SK-N-SH (cell line): ENCODE measurements at regions not wholly inside any gene's neighbourhood (a gene's known extent, or its start where the extent isn't known, plus 50 kb on each side); places are given as distances from the start of the nearest gene placed in this dataset.

Source experiments
- CTCF ChIA-PET: fragments of 300-600, 350-600 bp; formaldehyde crosslinking; extraction: SDS; loops from one replicate; lab custom pipeline; 2021; lab: Yijun Ruan, JAX
- POLR2A ChIA-PET: fragments of 350-600 bp; sonication (Branson Sonifier 250); formaldehyde crosslinking; extraction: SDS; loops from one replicate; lab custom pipeline; 2020; ENCODE audit warnings: antibody characterized with exemption, inconsistent platforms; lab: Yijun Ruan, JAX
- DNase-seq: peaks from one replicate; pipeline ENCODE4 v3.0.0; 2012
- H2AFZ ChIP-seq: fragments of 200-600 bp; sonication (generic); 2 replicates; pipeline ENCODE4 v1.8.1; 2016; ENCODE audit warnings: antibody characterized with exemption, mild to moderate bottlenecking, low read depth
- H3F3A ChIP-seq: fragments of 200-600 bp; sonication (generic); replicated peaks from 2 replicates; pipeline ENCODE3; 2016; ENCODE audit warnings: antibody characterized with exemption, mild to moderate bottlenecking; ENCODE audit not compliant: insufficient read depth
- H3K27ac ChIP-seq, 2 experiments: fragments of 200-500 bp in 1 of 2; fragments of 200-600 bp in 1 of 2; sonication (Bioruptor generic) in 1 of 2; sonication (generic), shearing (Covaris generic) in 1 of 2; 2 replicates each; pipeline versions ENCODE4 v1.5.1 to v1.6.1; 2014 to 2016; ENCODE audit warnings: low read depth in 2 of 2, inconsistent platforms in 1 of 2, low read length in 1 of 2, mild to moderate bottlenecking in 1 of 2, mixed read lengths in 1 of 2
- H3K27me3 ChIP-seq: fragments of 200-600 bp; sonication (generic), shearing (Covaris generic); 2 replicates; pipeline ENCODE4 v1.6.1; 2016; ENCODE audit warnings: mixed run types; ENCODE audit not compliant: insufficient read depth
- H3K36me3 ChIP-seq, 2 experiments: fragments of 200-500 bp in 1 of 2; fragments of 200-600 bp in 1 of 2; sonication (Bioruptor generic) in 1 of 2; sonication (generic) in 1 of 2; replicated peaks in 1 of 2; 2 replicates each; pipeline versions ENCODE3 to v1.5.1; 2014 to 2016; ENCODE audit warnings: low read length in 1 of 2, mild to moderate bottlenecking in 1 of 2; ENCODE audit not compliant: insufficient read depth in 2 of 2, control insufficient read depth in 1 of 2
- H3K4me1 ChIP-seq, 2 experiments: fragments of 200-500 bp in 1 of 2; fragments of 200-600 bp in 1 of 2; sonication (Bioruptor generic) in 1 of 2; sonication (generic), shearing (Covaris generic) in 1 of 2; 2 replicates each; pipeline versions ENCODE4 v1.5.1 to v1.6.1; 2014 to 2016; ENCODE audit warnings: low read depth in 1 of 2, low read length in 1 of 2, mixed run types in 1 of 2; ENCODE audit not compliant: insufficient read depth in 2 of 2, control insufficient read depth in 1 of 2
- H3K4me2 ChIP-seq: fragments of 200-600 bp; sonication (generic), shearing (Covaris generic); 2 replicates; pipeline ENCODE4 v1.6.1; 2017; ENCODE audit warnings: mixed run types
- H3K4me3 ChIP-seq, 2 experiments: fragments of 200-500 bp in 1 of 2; fragments of 200-600 bp in 1 of 2; sonication (Bioruptor generic) in 1 of 2; sonication (generic), shearing (Covaris generic) in 1 of 2; 2 replicates each; pipeline versions ENCODE4 v1.5.1 to v1.8.1; 2014 to 2016; ENCODE audit warnings: low read depth in 2 of 2, inconsistent platforms in 1 of 2, low read length in 1 of 2, mild to moderate bottlenecking in 1 of 2, mixed read lengths in 1 of 2, moderate library complexity in 1 of 2
- H3K79me2 ChIP-seq: fragments of 200-600 bp; sonication (generic); 2 replicates; pipeline ENCODE4 v1.8.1; 2017; ENCODE audit warnings: mild to moderate bottlenecking; ENCODE audit not compliant: insufficient read depth
- H3K9ac ChIP-seq: fragments of 200-600 bp; sonication (generic); 2 replicates; pipeline ENCODE4 v1.6.1; 2017; ENCODE audit warnings: mixed run types
- H3K9me2 ChIP-seq: fragments of 200-600 bp; sonication (generic); 2 replicates; pipeline ENCODE4 v1.6.1; 2017; ENCODE audit warnings: mixed run types
- H3K9me3 ChIP-seq: fragments of 200-600 bp; sonication (generic); 2 replicates; pipeline ENCODE4 v1.6.1; 2017; ENCODE audit warnings: mixed run types, mild to moderate bottlenecking, moderate library complexity
- H4K20me1 ChIP-seq: fragments of 200-600 bp; sonication (generic); 2 replicates; pipeline ENCODE4 v1.6.1; 2017; ENCODE audit warnings: mild to moderate bottlenecking, mixed run types; ENCODE audit not compliant: insufficient read depth
- GATA2 ChIP-seq: sonication (generic); formaldehyde crosslinking; IDR thresholded peaks from 2 replicates; pipeline ENCODE4 v1.5.0; 2020; ENCODE audit warnings: mild to moderate bottlenecking, missing genetic modification reagents
- SIN3A ChIP-seq: IDR thresholded peaks from 2 replicates; pipeline ENCODE4 v1.6.1; 2012; ENCODE audit warnings: low read depth, mild to moderate bottlenecking, low read length, moderate library complexity, borderline replicate concordance
- SMC3 ChIP-seq: IDR thresholded peaks from 2 replicates; pipeline ENCODE4 v1.6.1; 2012; ENCODE audit warnings: low read depth, low read length, improper control_type of control experiment
- YY1 ChIP-seq: IDR thresholded peaks from 2 replicates; pipeline ENCODE4 v1.4.0; 2012; ENCODE audit warnings: low read depth, mild to moderate bottlenecking
- WGBS: methylation state at CpG from one replicate; pipeline ENCODE4 v1.1.6; 2017; ENCODE audit warnings: low lambda C conversion rate; 5-methylcytosine and 5-hydroxymethylcytosine counted together
- TF ChIP-seq, protein P1 (sequence below): fragments of 200-600 bp; sonication (generic); IDR thresholded peaks from 2 replicates; pipeline ENCODE4 v1.6.1; 2017; ENCODE audit warnings: antibody characterized with exemption, mild to moderate bottlenecking, moderate library complexity
- TF ChIP-seq, protein P2 (sequence below): IDR thresholded peaks from 2 replicates; pipeline ENCODE4 v1.4.0; 2012; ENCODE audit warnings: low read depth, borderline replicate concordance

DNA sequence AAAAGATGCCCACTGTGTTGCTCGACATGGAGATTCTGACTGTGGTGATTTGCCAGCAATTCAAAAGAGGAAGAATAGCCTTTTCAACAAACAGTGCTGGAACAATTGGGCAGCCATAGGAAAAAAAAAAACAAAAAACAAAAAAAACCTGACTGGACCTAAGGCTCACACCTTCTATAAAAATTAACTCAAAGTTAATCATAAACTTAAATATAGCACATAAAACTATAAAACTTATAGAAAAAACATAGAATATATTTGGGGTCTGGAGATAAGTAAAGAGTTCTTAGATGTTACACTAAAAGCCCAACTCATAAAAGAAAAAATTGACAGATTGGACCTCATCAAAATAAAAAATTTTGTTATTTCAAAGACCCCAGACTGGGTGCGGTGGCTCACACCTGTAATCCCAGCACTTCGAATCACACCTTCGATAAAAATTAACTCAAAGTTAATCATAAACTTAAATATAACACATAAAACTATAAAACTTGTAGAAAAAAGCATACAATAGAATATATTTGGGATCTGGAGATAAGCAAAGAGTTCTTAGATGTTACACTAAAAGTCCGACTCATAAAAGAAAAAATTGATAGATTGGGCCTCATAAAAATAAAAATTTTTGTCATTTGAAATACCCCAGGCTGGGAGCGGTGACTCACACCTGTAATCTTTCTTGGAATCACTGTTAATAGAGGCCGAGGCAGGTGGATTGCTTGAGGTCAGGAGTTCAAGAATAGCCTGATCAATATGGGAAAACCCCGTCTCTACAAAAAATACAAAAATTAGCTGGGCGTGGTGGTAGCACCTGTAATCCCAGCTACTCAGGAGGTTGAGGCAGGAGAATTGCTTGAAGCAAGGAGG, 115.6 kb upstream of the FAM83B start (continued):
- TF ChIP-seq GATA2 (CRISPR knock-in tag): no peak
- TF ChIP-seq, protein P1, sequence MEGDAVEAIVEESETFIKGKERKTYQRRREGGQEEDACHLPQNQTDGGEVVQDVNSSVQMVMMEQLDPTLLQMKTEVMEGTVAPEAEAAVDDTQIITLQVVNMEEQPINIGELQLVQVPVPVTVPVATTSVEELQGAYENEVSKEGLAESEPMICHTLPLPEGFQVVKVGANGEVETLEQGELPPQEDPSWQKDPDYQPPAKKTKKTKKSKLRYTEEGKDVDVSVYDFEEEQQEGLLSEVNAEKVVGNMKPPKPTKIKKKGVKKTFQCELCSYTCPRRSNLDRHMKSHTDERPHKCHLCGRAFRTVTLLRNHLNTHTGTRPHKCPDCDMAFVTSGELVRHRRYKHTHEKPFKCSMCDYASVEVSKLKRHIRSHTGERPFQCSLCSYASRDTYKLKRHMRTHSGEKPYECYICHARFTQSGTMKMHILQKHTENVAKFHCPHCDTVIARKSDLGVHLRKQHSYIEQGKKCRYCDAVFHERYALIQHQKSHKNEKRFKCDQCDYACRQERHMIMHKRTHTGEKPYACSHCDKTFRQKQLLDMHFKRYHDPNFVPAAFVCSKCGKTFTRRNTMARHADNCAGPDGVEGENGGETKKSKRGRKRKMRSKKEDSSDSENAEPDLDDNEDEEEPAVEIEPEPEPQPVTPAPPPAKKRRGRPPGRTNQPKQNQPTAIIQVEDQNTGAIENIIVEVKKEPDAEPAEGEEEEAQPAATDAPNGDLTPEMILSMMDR: no peak
- no peak for TF ChIP-seq SIN3A
- TF ChIP-seq, protein P2, sequence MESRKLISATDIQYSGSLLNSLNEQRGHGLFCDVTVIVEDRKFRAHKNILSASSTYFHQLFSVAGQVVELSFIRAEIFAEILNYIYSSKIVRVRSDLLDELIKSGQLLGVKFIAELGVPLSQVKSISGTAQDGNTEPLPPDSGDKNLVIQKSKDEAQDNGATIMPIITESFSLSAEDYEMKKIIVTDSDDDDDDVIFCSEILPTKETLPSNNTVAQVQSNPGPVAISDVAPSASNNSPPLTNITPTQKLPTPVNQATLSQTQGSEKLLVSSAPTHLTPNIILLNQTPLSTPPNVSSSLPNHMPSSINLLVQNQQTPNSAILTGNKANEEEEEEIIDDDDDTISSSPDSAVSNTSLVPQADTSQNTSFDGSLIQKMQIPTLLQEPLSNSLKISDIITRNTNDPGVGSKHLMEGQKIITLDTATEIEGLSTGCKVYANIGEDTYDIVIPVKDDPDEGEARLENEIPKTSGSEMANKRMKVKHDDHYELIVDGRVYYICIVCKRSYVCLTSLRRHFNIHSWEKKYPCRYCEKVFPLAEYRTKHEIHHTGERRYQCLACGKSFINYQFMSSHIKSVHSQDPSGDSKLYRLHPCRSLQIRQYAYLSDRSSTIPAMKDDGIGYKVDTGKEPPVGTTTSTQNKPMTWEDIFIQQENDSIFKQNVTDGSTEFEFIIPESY: no peak

DNA sequence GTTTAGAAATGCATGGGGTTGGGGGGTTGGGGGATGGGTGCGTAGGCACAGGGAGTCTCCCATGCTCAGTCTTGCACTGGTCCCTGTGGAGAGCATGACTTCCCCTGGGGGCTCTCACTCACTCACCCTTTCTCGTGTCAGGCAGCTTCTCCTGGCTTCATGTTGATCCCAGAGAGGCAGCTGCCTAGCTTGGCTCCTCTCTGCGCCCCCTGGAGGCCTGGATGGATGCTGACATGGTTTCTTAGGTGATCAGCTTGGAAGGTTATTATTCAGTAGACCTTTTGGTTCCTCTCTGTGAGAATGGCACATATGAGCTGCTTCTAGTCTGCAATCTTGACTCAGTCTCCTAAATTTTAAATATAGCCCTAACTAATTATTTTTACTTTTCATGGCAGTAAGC, 109.3 kb upstream of the FAM83B start:
- H3K9me2 ChIP-seq: no peaks in the 10 kb centered on the region
- peak; percentile 24 for DNase-seq
- H3K9ac ChIP-seq: no peak overlapping the region
- TF ChIP-seq SMC3: 0 out of 2 replicates have a peak, but pooled peaks have one; percentile 16
- TF ChIP-seq YY1: no peak
- TF ChIP-seq, protein P1: peak; percentile 62
- TF ChIP-seq, protein P2: no peak
- H3F3A ChIP-seq: no peaks in the 10 kb centered on the region
- H3K4me2 ChIP-seq: no peak overlapping the region
- ChIA-PET CTCF (interaction anchor here (0.7 to 2.8 kb wide), 6 partner anchors 8 to 332 kb away, joined by 3 to 16 read pairs (median 5); no protein-coding TSS in a partner anchor), POLR2A (no interaction called here)
- H3K36me3 ChIP-seq: no peaks in the 10 kb centered on the region
- 0% methylated on average over 1 of the region's 3 CpGs for WGBS
- no peaks in the 10 kb centered on the region for H3K27me3 ChIP-seq
- no peaks in the 10 kb centered on the region for H3K9me3 ChIP-seq
- H3K4me1 ChIP-seq: no peaks in the 10 kb centered on the region
- no peaks in the 10 kb centered on the region for H4K20me1 ChIP-seq
- no peak overlapping the region for H2AFZ ChIP-seq
- no peaks in the 10 kb centered on the region for H3K79me2 ChIP-seq
- H3K4me3 ChIP-seq: no peak overlapping the region; a peak in 1 of 4 replicates
- H3K27ac ChIP-seq: no peak overlapping the region
